HEK293T (cell line): ENCODE measurements at regions not wholly inside any gene's neighbourhood (a gene's known extent, or its start where the extent isn't known, plus 50 kb on each side); places are given as distances from the start of the nearest gene placed in this dataset.

ENCODE experiments used
- CTBP1 ChIP-seq: fragments of 450-650 bp; IDR thresholded peaks from 2 replicates; pipeline ENCODE4 v1.6.1; 2016; ENCODE audit warnings: borderline replicate concordance
- FOXA1 ChIP-seq: fragments of 450-650 bp; IDR thresholded peaks from 2 replicates; pipeline ENCODE4 v1.6.1; 2016; ENCODE audit warnings: mild to moderate bottlenecking
- FOXK2 ChIP-seq: fragments of 450-650 bp; IDR thresholded peaks from 2 replicates; pipeline ENCODE4 v1.6.1; 2016; ENCODE audit warnings: mild to moderate bottlenecking
- LEF1 ChIP-seq: fragments of 450-650 bp; IDR thresholded peaks from 2 replicates; pipeline ENCODE4 v1.6.1; 2017; ENCODE audit warnings: mild to moderate bottlenecking, borderline replicate concordance
- SUZ12 ChIP-seq: fragments of 450-650 bp; IDR thresholded peaks from 2 replicates; pipeline ENCODE4 v1.6.1; 2016; ENCODE audit warnings: mild to moderate bottlenecking

- no peak for TF ChIP-seq LEF1
- no peak for TF ChIP-seq FOXK2
- no peak for TF ChIP-seq SUZ12
- TF ChIP-seq CTBP1, result no peak
- TF ChIP-seq FOXA1, result no peak
Measured at GRCh38 chrX:110846071-110846470, 50.5 kb upstream of the CHRDL1 start.
